ENCODE measurements at regions not wholly inside any gene's neighbourhood (a gene's known extent, or its start where the extent isn't known, plus 50 kb on each side); places are given as distances from the start of the nearest gene placed in this dataset.

GRCh38 chr11:101336155-101336554, 206.5 kb upstream of the PGR start:
- no peak for FAIRE-seq
- no peak for DNase-seq (ENCODE audit: insufficient read length, low spot score)
- TF ChIP-seq CTCF (IDR thresholded peaks at IDR 0.05; ENCODE audit: insufficient read depth, missing control alignments), result no peak

GRCh38 chr11:101334581-101334980, 205.0 kb upstream of the PGR start:
- no peak for DNase-seq (ENCODE audit: insufficient read length, low spot score)
- no peak for FAIRE-seq
- no peak for TF ChIP-seq CTCF (IDR thresholded peaks at IDR 0.05; ENCODE audit: insufficient read depth, missing control alignments)

- DNase-seq (ENCODE audit: insufficient read length, low spot score), result no peak
- no peak for TF ChIP-seq CTCF (IDR thresholded peaks at IDR 0.05; ENCODE audit: insufficient read depth, missing control alignments)
- no peak for FAIRE-seq
Measured at GRCh38 chr11:101331411-101331810, 201.8 kb upstream of the PGR start.

- no peak for DNase-seq (ENCODE audit: insufficient read length, low spot score)
- FAIRE-seq, result no peak
- no peak for TF ChIP-seq CTCF (IDR thresholded peaks at IDR 0.05; ENCODE audit: insufficient read depth, missing control alignments)
Measured at GRCh38 chr11:101327908-101328307, 198.3 kb upstream of the PGR start.

- TF ChIP-seq CTCF (IDR thresholded peaks at IDR 0.05; ENCODE audit: insufficient read depth, missing control alignments), result no peak
- DNase-seq (ENCODE audit: insufficient read length, low spot score), result no peak
- no peak for FAIRE-seq
Measured at GRCh38 chr11:101326141-101326540, 196.5 kb upstream of the PGR start.

GRCh38 chr11:101323997-101324396, 194.4 kb upstream of the PGR start:
- FAIRE-seq (no peak), DNase-seq (ENCODE audit: insufficient read length, low spot score) (no peak)

GRCh38 chr11:101321222-101321621, 191.6 kb upstream of the PGR start:
- FAIRE-seq (no peak), DNase-seq (ENCODE audit: insufficient read length, low spot score) (no peak)
- TF ChIP-seq CTCF (IDR thresholded peaks at IDR 0.05; ENCODE audit: insufficient read depth, missing control alignments), result no peak

More at GRCh38 chr11:101323997-101324396, 194.4 kb upstream of the PGR start:
- TF ChIP-seq CTCF (IDR thresholded peaks at IDR 0.05; ENCODE audit: insufficient read depth, missing control alignments), result peak; percentile 3
